GM18507 (cell line): ENCODE measurements at regions not wholly inside any gene's neighbourhood (a gene's known extent, or its start where the extent isn't known, plus 50 kb on each side); places are given as distances from the start of the nearest gene placed in this dataset.

Experiments
- DNase-seq: peaks from one replicate; pipeline ENCODE4 v3.0.0; 2011; ENCODE audit warnings: low read depth; ENCODE audit not compliant: insufficient read length; ENCODE audit errors: extremely low spot score
- FAIRE-seq: peaks from 2 replicates; lab custom pipeline; 2011; peaks lifted over from hg19 to GRCh38; lab: Jason Lieb, UNC

GRCh38 chr12:69090722-69091121 is 148.6 kb upstream of the CPSF6 start:
- FAIRE-seq (no peak), DNase-seq (no peak)

GRCh38 chr12:69091442-69092017 is 147.8 kb upstream of the CPSF6 start:
- FAIRE-seq = no peak
- DNase-seq = no peak

GRCh38 chr12:69092137-69092536 is 147.2 kb upstream of the CPSF6 start:
- DNase-seq = no peak
- FAIRE-seq = no peak

- DNase-seq = no peak
- FAIRE-seq = no peak
Measured at GRCh38 chr12:69094606-69095216, 144.7 kb upstream of the CPSF6 start.

DNA sequence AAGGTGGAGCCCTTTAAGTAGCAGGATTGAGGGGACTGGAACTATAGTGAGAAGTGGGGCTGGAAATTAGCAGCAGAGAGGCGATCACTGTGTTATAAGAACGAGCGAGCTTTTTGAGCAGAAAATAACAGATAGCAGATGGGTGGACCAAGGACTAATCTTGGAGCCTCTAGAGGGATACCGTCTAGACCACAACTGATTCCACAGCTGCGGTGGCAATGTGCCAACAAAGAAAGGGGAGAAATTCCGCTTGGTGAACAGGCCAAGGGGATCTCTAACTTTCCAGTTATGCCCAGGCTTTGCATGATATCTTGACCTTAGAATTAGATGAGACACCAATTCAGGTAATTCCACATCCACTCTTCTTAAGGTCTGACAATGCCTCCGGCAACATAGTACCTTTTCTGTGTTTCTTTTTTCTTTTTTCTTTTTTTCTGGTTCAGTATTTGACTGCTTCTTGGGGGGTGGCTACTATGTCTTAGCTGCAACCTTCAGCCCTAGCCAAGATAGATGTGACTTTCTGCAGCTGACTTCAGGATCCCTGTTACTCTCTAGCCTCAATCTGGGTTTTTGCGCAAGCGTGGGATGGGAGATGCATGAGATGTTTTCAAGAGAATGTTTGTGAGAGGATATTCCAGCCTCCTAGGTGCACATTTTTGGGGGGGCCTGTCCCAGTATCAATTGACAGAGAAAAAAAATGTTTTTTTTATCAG is 143.4 kb upstream of the CPSF6 start:
- FAIRE-seq (no peak), DNase-seq (no peak)

GRCh38 chr12:69096669-69097335 is 142.6 kb upstream of the CPSF6 start:
- DNase-seq (no peak), FAIRE-seq (no peak)

DNA sequence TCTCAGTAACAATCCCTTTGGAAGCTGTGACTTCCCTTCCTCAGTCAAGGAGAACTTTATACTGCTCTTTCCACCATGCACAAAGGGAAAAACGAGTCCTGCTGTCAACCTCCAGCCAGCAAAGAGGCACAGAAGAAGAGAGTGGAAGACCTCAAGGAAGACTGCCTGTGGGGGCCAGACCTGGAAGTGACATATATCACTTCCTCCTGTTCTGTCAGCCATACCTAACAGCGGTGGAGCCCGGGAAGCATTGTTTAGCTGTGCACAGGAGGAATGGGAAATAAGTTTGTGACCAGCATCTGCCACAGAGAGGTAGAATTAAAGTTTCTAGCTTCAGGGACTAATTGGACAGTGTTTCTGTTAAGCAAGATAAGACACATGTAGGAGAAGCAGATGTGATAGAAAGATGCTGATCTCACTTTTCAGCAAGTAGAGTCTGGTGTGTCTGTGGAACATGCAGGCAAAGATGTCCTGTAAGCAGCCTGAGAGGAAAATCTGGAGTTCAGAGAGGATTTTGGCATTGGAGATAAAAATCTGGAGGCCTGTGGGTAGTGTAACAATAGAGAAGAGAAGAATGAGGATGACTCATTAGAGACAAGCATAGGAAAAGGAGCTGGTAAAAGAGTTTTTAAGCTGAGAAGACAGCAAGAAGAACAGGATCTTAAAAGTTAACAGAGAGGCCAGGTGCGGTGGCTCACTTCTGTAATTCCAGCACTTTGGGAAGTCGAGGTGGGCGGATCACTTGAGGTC is 141.6 kb upstream of the CPSF6 start:
- FAIRE-seq = peak; percentile 9
- DNase-seq = no peak

GRCh38 chr12:69099201-69099837 is 140.1 kb upstream of the CPSF6 start:
- DNase-seq (no peak), FAIRE-seq (no peak)

DNA sequence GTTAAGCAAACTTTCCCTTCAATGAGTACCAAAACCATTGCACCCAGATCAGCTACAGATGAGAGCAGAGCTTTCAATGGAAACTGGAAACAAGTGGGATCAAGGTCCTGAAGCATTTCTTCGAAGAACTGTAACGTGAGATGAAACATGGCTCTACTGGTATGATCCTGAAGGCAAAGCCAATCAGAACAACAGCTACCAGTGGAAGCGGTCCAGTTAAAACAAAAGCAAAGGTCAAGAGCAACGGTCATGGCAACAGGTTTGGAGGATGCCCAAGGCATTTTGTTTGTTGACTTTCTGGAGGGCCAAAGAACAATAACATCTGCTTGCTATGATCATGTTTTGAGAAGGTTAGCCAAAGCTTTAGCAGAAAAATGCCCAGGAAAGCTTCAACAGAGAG is 137.9 kb upstream of the CPSF6 start:
- FAIRE-seq = no peak

GRCh38 chr12:69102856-69103255 is 136.5 kb upstream of the CPSF6 start:
- DNase-seq (no peak), FAIRE-seq (no peak)

More for the DNA sequence above, 137.9 kb upstream of the CPSF6 start:
- DNase-seq = no peak

DNA sequence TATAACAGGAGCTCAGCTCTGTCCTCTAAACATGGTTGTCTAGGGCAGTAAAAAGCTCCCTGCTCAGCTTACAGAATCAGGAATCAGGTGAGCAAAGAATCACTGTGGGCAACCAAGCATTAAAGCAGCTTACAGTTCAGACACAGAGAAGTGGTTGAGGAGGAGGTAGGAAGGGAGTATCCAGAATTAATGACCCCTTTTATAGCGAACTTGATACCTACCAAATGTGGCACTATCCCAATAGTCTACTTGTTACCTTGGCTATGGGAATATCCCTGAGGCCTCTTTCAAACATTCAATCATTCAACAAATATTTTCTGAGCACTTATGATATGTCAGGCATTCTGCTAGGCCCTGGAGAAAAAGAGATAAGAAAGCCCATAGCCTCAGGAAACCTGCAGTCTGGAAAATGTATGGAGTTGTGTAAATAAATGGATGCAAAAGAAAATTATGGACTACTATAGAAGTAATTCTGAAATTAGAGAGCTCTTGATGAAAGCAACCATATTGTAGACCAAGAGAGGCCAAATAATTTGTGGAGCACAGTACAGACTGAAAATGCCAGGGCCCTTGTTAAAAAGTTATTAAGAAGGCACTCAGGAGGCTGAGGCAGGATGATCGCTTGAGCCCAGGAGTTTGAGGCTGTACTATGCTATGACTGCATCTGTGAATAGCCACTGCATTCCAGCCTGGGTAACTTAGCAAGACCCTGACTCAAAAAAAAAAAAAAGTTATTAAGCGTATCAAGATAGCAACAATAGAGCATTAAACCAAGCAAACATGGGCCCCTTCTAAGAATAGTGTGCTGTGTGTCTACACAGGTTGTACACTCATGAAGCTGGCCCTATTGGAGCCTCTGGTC is 134.0 kb upstream of the CPSF6 start:
- DNase-seq (no peak), FAIRE-seq (no peak)

DNA sequence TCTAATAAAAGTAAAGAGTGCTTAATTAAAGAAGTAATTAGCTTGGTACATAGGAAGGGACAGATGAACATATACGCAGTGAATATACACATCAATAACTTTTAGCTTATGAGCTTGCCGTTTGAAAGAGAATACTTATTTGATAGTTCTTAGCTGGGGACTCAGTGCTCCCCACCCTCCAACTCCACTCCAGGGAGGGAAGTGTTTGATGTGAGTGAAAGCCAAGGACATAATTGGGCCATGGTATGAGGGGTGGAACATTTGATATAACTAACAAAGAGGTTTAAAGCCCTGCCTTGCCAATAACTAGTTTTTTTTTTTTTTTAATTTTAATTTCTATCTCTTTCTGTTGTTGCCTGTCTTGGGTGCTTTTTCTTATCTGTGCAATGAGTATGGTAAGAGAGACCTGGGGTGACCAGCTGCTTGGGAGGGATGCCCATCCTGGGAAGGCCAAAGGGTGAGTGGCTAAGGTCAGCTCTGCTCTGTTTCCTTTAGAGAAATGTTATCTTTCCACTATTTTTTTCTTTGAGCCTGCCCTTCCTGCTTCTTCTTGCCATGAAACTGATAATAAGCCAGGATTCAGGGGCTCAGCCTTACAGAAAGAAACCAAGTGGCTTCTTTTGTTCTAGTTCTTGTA is 132.8 kb upstream of the CPSF6 start:
- DNase-seq (no peak), FAIRE-seq (no peak)

- DNase-seq = no peak
- no peak for FAIRE-seq
Measured at GRCh38 chr12:69107541-69107940, 131.8 kb upstream of the CPSF6 start.

DNA sequence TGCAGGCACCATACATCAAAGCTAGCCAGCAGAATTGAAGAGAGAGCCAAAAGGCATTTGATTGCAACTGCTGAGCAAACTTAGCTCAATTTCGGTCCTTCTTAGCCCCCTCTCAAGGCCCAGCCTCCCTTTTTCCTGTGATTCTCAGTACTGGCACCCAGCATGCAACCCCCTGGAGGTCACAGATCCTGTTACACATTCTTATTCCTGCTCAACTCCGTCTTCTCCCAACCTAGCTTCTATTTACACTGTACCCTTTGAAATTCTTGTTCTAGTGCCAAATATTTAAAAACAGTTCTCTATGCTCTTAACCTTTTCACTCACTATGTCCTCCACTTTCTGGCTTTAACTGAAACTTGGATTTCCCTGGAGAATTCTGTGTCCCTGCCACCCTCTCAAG is 131.3 kb upstream of the CPSF6 start:
- FAIRE-seq (no peak), DNase-seq (no peak)

- FAIRE-seq (no peak), DNase-seq (no peak)
Measured at GRCh38 chr12:69112616-69113015, 126.8 kb upstream of the CPSF6 start.

- FAIRE-seq (no peak), DNase-seq (no peak)
Measured at GRCh38 chr12:69115099-69115498, 124.3 kb upstream of the CPSF6 start.

GRCh38 chr12:69115951-69116350 is 123.4 kb upstream of the CPSF6 start:
- FAIRE-seq (no peak), DNase-seq (no peak)

DNA sequence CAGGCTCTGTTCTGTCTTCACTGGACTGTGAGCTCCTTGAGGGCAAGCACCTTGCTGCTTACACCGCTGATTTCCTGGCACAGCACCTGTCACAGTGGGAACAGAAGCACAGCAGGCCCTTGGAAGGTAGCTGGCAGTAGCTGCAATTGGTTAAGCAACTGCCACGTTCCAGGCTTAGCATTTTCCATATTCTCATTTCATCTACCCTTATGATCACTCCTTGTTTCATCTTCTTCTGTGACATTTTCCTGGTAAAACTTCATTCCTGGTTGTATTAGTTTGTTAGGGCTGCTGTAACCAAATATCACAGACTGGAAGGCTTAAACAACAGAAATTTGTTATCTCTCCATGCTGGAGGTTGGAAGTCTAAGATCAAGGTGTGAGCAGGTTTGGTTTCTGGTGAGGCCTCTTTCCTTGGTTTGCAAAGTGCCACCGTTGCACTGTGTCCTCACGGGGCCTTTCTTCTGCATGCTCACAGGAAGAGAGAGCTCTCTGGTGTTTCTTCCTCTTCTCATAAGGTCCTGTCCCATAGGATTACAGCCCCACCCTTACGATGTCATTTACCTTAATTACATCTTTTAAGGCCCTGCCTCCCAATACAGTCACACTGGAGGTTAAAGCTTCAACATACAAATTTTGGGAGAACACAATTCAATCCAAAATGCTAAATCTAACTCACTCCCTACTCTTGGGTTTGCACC is 121.7 kb upstream of the CPSF6 start:
- FAIRE-seq (no peak), DNase-seq (no peak)
